Astrocyte of the spinal cord (primary cell): ENCODE measurements at regions not wholly inside any gene's neighbourhood (a gene's known extent, or its start where the extent isn't known, plus 50 kb on each side); places are given as distances from the start of the nearest gene placed in this dataset.
A peak's percentile ranks its signal among the peaks of the same experiment; 100 is the strongest.
"Not testable (repeated sequence)": the region's sequence is repeated elsewhere in the genome, so short reads cannot be mapped to it uniquely, and the experiment has no call there.

Source experiments
- DNase-seq: peaks from one replicate; pipeline ENCODE4 v3.0.0; 2011; ENCODE audit warnings: low read depth, low spot score
- H3K4me3 ChIP-seq: 2 replicates; pipeline ENCODE4 v1.5.1; 2011; ENCODE audit warnings: low read depth, mild to moderate bottlenecking, low read length, moderate library complexity
- in situ Hi-C: cut with HindIII; loops from 2 replicates; pipeline ENCODE4 v1.10.0; 2017; ENCODE audit warnings: low sequenced_read_pairs
- TF ChIP-seq, protein P1 (sequence below): IDR thresholded peaks from 2 replicates; pipeline ENCODE4 v1.5.1; 2012; ENCODE audit warnings: low read depth, mild to moderate bottlenecking, low read length, inconsistent platforms

DNA sequence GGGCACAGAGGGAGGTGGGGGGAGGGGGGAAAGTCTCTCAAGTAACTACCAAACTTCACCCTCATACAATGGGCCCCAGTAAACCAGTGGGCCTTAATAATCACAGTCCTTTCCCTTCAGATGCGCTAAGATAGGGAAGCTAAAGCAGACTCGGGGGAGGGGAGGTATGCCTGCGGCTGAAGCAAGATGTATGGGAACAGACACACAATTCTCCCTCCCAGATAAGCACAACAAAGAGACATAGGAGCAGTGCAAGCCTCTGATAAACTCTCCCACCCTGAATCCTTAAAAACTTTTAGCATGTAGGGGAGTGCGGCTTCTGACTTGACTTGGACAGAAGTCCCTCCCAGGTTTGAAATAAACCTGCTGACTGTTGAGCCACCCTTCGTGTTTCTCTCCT is 54.7 kb downstream of the PROP1 start:
- H3K4me3 ChIP-seq, in situ Hi-C loops: not testable (repeated sequence)

DNA sequence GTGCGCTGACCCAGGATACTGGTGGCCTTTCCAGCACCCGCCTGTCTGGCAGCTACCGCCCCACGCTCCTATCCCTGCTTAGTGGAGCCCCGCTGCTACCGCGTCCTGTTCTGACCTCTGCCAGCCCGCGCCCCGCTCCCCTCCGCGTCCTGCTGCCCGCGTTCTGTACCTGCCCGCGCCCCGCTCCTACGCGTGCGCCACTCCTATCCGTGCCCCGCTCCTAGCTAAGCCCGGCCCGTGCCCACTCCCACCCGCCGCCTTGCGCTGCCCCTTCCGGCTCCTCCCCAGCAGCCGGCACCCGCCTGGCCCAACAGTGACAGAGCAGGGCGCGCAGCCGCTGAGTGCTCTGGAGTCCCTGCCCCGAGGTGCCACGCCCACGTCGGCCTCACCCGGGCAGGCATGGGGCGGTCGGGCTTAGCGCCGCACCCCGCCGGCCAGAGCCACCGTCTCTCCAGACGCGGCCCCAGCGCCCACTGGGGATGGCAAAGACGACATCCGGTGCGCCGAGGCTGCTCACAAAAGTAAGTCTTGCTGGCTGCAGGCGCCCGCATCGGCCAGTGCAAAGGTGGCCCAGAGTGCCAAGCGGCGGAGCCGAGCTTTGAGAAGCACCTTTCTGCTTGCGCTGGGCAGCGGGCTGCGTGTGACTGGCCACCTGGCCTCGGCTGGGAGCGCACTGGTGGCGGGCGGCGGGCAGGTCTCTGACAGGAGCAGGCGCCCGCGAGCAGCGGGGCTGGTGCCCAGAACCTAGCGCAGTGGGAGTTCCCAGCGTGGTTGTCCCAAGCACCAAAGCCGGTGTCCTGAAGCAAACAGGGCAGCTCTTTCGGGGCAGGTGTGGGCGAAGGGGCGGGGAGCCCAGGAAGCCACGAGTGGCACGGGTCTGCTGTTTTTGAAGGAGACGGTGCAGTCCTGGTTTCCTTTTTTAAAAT is 56.5 kb downstream of the PROP1 start:
- DNase-seq, in situ Hi-C loops: not testable (repeated sequence)
- peak overlapping the region; percentile 24 for H3K4me3 ChIP-seq

More for the DNA sequence above, 54.7 kb downstream of the PROP1 start:
- not testable (repeated sequence) for DNase-seq

DNA sequence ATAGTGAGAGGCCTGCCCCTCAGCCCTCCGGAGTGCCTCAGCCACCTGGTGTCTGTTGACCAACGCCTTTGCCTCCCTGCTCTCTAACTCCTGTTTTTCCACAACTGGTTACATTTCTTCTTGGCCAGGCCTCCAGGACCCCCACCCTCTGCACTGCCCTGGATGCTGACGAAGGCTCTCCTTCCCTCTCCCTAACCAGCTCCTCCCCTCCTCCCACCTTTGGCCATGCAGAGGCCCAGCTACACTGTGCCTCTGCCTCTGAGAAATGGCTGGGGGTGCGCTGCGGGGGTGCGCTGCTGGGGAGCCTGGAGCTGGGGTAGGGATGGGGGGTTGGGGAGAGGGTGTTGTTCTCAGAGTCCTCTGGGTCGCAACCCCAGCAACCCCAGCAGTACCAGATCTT is 57.3 kb downstream of the PROP1 start:
- H3K4me3 ChIP-seq: peak overlapping the region; percentile 24
- in situ Hi-C loops, DNase-seq: not testable (repeated sequence)

DNA sequence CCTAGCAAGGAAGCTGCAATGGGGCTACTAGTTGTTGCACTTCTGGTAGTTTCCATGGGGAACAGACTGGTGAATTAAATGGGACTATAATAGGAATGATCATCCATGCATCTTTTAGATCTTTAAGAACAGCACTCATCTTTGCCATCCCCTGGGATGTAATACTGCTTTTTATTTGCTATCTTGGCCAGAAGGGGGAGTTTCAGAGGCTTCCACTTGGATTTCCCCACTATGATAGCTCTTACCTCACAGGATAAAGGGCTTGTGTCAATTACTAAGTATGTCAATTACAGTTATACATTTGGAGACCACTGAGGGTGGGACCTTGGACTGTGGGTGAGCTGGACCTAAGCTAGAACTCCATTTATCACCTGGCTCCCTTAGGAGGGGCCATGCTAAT is 61.8 kb downstream of the PROP1 start:
- TF ChIP-seq, protein P1, sequence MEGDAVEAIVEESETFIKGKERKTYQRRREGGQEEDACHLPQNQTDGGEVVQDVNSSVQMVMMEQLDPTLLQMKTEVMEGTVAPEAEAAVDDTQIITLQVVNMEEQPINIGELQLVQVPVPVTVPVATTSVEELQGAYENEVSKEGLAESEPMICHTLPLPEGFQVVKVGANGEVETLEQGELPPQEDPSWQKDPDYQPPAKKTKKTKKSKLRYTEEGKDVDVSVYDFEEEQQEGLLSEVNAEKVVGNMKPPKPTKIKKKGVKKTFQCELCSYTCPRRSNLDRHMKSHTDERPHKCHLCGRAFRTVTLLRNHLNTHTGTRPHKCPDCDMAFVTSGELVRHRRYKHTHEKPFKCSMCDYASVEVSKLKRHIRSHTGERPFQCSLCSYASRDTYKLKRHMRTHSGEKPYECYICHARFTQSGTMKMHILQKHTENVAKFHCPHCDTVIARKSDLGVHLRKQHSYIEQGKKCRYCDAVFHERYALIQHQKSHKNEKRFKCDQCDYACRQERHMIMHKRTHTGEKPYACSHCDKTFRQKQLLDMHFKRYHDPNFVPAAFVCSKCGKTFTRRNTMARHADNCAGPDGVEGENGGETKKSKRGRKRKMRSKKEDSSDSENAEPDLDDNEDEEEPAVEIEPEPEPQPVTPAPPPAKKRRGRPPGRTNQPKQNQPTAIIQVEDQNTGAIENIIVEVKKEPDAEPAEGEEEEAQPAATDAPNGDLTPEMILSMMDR: peak; percentile 25
- in situ Hi-C loops, DNase-seq, H3K4me3 ChIP-seq: not testable (repeated sequence)

DNA sequence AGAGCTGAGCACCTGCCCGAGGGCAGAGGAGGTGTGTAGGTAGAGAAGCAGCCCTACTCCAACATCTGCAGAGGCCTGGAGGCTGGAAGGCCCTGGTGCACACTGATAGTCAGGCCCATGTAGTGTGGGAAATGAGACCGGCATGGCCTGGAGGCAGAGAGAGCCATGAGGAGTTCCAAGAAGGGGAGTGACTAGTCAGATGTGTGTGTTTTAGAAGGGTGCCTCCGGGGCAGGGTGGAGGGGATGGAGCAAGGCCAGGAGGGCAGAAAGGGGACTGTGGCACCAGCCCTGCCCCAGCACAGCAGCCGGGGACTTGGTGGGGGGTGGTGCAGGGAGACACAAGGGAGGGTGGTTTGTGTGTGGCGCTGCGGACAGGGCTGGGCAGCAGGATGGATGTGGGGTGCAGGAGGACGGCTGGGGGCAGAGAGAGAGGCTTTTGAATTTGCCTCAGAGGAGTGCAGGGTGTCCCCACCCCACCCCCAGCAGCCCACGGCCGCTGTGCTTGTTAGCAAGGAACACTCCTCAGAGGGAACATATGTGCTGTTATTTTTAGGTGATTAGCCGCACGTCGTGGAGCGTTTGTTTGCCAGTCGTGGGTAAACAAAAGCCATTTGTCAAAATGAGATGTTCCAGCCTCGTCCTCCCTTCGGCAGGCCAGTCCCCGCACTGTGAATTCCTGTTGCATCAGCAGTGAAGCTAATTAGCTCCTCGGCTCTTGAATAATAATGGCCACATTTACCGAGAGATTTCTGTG is 65.6 kb downstream of the PROP1 start:
- DNase-seq, in situ Hi-C loops, H3K4me3 ChIP-seq: not testable (repeated sequence)

DNA sequence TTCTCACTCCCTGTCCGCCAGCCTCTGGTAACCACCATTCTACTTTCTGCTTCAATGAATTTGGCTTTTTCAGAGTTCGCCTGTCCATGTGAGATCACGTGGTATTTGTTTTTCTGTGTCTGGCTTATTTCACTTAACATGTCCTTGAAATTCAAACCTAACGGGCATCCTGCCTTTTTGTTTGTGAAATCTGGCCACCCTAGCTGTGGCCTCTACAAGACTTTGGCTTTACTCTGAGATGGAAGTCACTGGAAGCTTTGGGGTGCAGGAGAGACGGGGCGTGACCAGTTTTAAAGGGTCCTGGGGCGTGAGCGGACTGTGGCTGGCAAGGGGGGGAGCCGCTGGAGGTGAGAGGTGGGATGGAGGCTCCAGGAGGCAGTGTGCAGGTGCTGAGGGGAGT is 66.4 kb downstream of the PROP1 start:
- H3K4me3 ChIP-seq, DNase-seq, in situ Hi-C loops: not testable (repeated sequence)

DNA sequence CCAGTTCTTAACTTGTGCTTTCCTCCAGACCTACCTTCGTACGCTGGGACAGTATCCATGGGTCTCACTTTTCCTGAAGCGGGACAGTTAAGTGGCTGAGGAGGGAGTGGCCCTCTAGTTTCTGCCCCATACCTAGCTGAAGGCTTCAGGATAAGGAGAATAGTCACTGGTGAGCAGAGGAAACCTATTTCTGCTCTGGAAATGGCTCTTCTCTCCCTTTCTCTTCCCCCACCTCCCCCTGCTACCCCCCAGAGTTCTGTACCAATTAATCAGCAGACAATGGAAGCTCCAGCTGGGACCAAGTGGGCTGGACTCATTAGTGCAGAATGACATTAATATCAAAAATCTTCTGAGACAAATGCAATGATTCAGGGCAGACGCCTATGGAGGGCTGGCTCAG is 68.5 kb downstream of the PROP1 start:
- DNase-seq, H3K4me3 ChIP-seq, in situ Hi-C loops: not testable (repeated sequence)

DNA sequence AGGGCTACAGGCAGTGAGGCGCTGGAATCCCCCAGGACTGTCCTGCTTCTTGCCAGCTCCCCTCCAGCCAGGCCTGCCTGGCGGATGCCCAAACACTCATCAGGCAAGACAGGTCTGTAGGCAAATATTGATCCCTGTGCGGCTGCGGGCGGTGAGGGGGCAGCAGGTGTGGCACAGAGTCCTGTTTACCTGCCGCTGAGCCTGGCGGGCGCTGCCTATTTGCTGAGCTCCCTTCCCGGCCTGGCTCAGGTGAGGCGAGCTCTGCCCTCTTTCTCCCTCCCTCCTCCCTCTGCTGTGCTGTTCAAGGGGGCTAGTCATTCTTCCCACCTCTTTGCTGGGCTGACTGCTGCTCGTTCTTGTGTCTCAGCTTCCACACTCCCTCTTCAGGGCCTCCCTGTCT is 71.5 kb downstream of the PROP1 start:
- DNase-seq, H3K4me3 ChIP-seq, in situ Hi-C loops: not testable (repeated sequence)

DNA sequence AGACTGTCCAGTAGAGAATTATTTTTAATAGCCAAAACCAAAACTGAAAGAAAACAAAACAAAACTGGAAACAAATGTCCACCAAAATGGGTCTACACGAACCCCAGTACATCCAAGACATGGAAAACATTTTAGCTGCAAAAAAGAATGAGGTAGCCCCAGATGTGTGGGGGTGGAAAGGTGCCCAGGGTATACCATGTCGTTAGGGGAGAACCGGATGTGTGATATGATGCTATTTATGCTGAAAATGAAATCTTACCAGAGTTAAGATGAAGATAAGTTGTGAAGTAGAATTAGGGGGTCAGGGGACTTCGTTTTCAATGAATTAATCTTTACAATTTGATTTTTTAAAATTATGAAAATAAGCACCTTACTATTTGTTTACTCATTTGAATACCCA is 72.2 kb downstream of the PROP1 start:
- DNase-seq, in situ Hi-C loops, H3K4me3 ChIP-seq: not testable (repeated sequence)

DNA sequence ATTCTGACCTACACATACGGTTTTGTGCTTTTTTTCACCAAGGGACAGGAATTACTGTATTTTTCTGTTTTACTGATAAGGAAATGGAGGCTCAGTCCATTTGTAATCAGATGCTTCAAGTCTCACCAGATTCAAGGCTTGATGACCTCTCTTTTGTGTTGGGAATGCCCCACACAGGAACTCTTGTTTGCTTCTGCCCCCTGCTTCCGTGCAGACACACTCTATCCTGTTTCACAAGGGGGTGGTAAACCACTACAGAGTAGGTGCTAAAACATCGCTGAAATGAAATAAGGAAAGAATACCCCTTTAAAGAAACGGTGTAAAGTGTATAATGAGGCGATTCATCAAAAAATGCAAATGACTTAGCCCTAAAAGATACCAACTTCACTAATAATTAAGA is 72.9 kb downstream of the PROP1 start:
- in situ Hi-C loops, H3K4me3 ChIP-seq, DNase-seq: not testable (repeated sequence)

DNA sequence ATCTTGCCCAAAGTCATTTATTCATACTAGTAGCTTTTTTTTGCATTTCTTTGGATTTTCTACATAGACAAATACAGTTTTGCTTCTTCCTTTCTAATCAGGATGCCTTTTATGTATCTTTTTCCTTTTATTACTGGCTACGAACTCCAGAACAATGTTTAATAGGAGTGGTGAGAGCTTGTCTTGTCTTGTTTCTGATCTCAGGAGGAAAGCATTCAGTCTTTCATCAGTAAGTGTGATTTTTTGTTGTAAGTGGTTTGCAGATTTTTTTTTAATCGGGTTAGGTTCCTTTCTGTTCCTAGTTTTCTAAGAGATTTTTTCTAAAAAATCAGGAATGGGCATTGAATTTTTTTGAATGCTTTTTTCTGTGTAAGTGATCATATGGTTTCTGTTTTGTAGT is 86.8 kb downstream of the PROP1 start:
- DNase-seq, H3K4me3 ChIP-seq, in situ Hi-C loops: not testable (repeated sequence)

DNA sequence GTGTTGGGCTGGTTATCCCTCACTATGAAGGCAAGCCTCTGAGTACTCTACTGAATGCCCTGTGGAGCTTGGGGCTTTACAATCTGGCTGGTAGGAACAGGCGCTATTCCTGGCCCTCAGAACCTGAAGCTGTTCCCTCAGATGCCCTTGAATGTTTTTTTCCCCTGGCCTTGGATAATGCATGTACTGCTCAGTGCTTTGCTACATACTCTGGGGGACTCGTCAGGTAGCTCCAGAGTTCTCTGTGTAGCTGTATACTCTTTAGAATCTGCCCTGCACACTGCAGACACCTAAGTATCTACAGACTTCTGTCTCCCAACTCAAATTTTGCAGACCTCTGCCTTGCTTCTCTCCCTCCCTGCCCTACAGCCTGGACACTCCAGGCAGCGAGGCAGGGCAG is 93.2 kb downstream of the PROP1 start:
- H3K4me3 ChIP-seq, DNase-seq, in situ Hi-C loops: not testable (repeated sequence)

DNA sequence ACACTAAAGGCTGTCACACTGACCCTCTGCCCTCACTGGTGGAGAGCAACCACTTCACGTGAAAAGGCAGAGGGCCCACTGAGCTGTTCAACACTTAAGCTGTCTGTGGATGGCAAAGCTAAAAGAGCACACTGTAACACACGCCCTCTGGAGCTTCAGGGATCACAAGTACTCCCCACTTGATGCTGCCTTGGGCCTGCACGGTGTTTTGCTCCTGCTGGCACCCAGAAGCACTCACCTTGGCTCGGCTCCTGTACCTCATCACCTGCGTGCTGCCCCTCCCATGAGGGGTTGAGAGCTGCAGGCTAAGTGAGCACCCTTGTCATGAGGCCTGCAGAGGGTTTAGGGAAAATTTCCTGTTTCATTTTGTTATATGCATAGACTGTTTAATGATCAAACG is 96.0 kb downstream of the PROP1 start:
- in situ Hi-C loops, DNase-seq, H3K4me3 ChIP-seq: not testable (repeated sequence)

DNA sequence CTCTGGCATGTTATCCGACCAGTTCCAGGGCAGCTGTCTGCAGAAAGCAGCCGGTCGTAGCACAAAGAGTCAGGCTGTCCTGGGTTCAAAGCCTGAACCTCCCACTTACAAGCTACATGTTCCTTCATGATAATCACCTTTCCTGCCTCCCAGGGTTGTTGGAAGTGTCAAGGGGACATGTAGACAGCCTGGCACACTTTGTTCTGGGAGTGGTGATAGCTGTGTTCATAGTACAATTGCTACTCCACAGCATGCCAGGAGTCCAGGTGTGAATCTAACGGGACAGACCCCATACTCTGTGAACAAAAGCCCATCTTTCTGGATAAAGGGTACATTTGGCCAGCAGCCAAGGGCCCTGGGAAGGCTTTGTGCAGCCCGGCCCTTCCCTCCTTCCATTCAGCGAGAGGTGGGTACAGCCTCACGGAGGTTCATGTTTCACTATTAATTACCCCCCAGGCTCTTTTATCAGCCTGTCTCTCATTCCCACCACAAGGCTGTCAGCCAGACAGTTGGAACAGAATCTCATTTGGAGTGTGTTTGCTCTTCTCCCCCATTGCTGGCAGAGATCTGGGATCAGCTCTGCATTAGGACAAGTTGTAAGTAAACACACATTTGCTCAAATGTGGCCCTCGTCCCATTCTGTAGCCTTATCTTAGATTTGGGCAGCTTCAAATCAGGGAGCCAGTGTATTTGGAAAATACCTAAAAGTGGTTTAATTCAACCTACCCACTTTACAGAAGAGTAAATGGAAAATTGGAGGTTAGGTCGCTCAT is 101.2 kb downstream of the PROP1 start:
- DNase-seq, H3K4me3 ChIP-seq, in situ Hi-C loops: not testable (repeated sequence)

DNA sequence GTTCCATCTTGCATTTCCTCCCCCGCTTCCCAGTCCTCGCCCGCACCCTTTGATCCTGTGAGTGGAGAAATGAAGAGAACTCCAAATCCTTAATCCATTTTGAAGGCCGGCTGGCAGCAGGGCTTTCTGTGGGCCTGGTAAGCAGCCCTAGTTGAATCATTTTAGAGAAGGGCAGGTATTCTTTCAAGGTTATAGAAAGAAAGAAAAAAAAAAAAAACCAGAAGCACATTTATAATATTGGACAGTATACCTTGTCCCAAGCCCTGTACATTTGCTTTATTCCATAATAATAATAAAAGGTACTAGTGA is 103.7 kb downstream of the PROP1 start:
- DNase-seq, in situ Hi-C loops, H3K4me3 ChIP-seq: not testable (repeated sequence)
